IMR-90 (cell line): ENCODE measurements at regions not wholly inside any gene's neighbourhood (a gene's known extent, or its start where the extent isn't known, plus 50 kb on each side); places are given as distances from the start of the nearest gene placed in this dataset.

Experiments
- MAFK ChIP-seq: IDR thresholded peaks from 2 replicates; pipeline ENCODE4 v1.6.1; 2012; ENCODE audit warnings: low read depth, low read length, improper control_type of control experiment
- TF ChIP-seq, protein P1 (sequence below): conservative IDR thresholded peaks from 2 replicates; pipeline ENCODE4 v1.5.1; 2012; ENCODE audit warnings: mild to moderate bottlenecking, low read depth, low read length, improper control_type of control experiment

- TF ChIP-seq MAFK = no peak
- TF ChIP-seq, protein P1, sequence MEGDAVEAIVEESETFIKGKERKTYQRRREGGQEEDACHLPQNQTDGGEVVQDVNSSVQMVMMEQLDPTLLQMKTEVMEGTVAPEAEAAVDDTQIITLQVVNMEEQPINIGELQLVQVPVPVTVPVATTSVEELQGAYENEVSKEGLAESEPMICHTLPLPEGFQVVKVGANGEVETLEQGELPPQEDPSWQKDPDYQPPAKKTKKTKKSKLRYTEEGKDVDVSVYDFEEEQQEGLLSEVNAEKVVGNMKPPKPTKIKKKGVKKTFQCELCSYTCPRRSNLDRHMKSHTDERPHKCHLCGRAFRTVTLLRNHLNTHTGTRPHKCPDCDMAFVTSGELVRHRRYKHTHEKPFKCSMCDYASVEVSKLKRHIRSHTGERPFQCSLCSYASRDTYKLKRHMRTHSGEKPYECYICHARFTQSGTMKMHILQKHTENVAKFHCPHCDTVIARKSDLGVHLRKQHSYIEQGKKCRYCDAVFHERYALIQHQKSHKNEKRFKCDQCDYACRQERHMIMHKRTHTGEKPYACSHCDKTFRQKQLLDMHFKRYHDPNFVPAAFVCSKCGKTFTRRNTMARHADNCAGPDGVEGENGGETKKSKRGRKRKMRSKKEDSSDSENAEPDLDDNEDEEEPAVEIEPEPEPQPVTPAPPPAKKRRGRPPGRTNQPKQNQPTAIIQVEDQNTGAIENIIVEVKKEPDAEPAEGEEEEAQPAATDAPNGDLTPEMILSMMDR = no peak
These were observed 226.5 kb upstream of the MCHR2 start for GRCh38 chr6:100220543-100220942.
